MM.1S (cell line): ENCODE measurements at regions not wholly inside any gene's neighbourhood (a gene's known extent, or its start where the extent isn't known, plus 50 kb on each side); places are given as distances from the start of the nearest gene placed in this dataset.
"Not testable (repeated sequence)": the region's sequence is repeated elsewhere in the genome, so short reads cannot be mapped to it uniquely, and the experiment has no call there.

Source experiments
- DNase-seq: peaks from one replicate; pipeline ENCODE4 v3.0.0-alpha.2; 2015
- H2AFZ ChIP-seq: fragments of 300-600 bp; sonication (generic); 2 replicates; pipeline ENCODE4 v1.6.0; 2016; ENCODE audit warnings: antibody characterized with exemption, low read length
- H3F3A ChIP-seq: fragments of 300-600 bp; sonication (generic); 2 replicates; pipeline ENCODE4 v1.6.1; 2016; ENCODE audit warnings: mild to moderate bottlenecking, antibody characterized with exemption, low read length, moderate library complexity, mixed read lengths; ENCODE audit not compliant: insufficient read depth
- H3K27ac ChIP-seq: fragments of 300-600 bp; sonication (generic); 2 replicates; pipeline ENCODE4 v1.5.1; 2016; ENCODE audit warnings: mild to moderate bottlenecking, low read length
- H3K27me3 ChIP-seq: fragments of 300-600 bp; sonication (generic); replicated peaks from 2 replicates; pipeline ENCODE4 v1.6.0; 2016; ENCODE audit warnings: low read length; ENCODE audit not compliant: insufficient read depth
- H3K36me3 ChIP-seq: fragments of 300-600 bp; sonication (generic); replicated peaks from 2 replicates; pipeline ENCODE4 v1.6.1; 2016; ENCODE audit warnings: mild to moderate bottlenecking, low read length, mixed read lengths; ENCODE audit not compliant: insufficient read depth
- H3K4me1 ChIP-seq: fragments of 300-600 bp; sonication (generic); 2 replicates; pipeline ENCODE4 v1.6.1; 2016; ENCODE audit warnings: low read length, mixed read lengths
- H3K4me2 ChIP-seq: fragments of 300-600 bp; sonication (generic); 2 replicates; pipeline ENCODE4 v1.6.0; 2016; ENCODE audit warnings: low read depth, low read length
- H3K4me3 ChIP-seq: fragments of 300-600 bp; sonication (generic); 2 replicates; pipeline ENCODE4 v1.5.1; 2016; ENCODE audit warnings: low read length, mixed read lengths
- H3K79me2 ChIP-seq: fragments of 300-600 bp; sonication (generic); 2 replicates; pipeline ENCODE4 v1.6.1; 2016; ENCODE audit warnings: mixed run types, low read length, mixed read lengths
- H3K9ac ChIP-seq: fragments of 300-600 bp; sonication (generic); 2 replicates; pipeline ENCODE4 v1.6.1; 2016; ENCODE audit warnings: low read length, mixed read lengths
- H3K9me2 ChIP-seq: fragments of 300-600 bp; sonication (generic); replicated peaks from 2 replicates; pipeline ENCODE4 v1.6.1; 2016; ENCODE audit warnings: mild to moderate bottlenecking, low read length, mixed read lengths; ENCODE audit not compliant: insufficient read depth
- H3K9me3 ChIP-seq: fragments of 300-600 bp; sonication (generic); replicated peaks from 2 replicates; pipeline ENCODE4 v1.6.1; 2016; ENCODE audit warnings: mild to moderate bottlenecking, low read length, mixed read lengths; ENCODE audit not compliant: insufficient read depth
- H4K20me1 ChIP-seq: fragments of 300-600 bp; sonication (generic); 2 replicates; pipeline ENCODE4 v1.6.1; 2016; ENCODE audit warnings: mild to moderate bottlenecking, low read length, moderate library complexity, mixed read lengths; ENCODE audit not compliant: insufficient read depth
- EZH2 ChIP-seq: fragments of 300-600 bp; sonication (generic); optimal IDR thresholded peaks from 2 replicates; pipeline ENCODE3; 2017; ENCODE audit warnings: low read depth, mild to moderate bottlenecking, antibody characterized with exemption, low read length, mixed read lengths
- EZH2phosphoT487 ChIP-seq: fragments of 300-600 bp; sonication (generic); IDR thresholded peaks from 2 replicates; pipeline ENCODE4 v1.6.1; 2018; ENCODE audit warnings: antibody characterized with exemption, low read length
- TF ChIP-seq, protein P1 (sequence below): fragments of 300-600 bp; sonication (generic); IDR thresholded peaks from 2 replicates; pipeline ENCODE4 v1.5.1; 2016; ENCODE audit warnings: antibody characterized with exemption, low read length, mixed read lengths

DNA sequence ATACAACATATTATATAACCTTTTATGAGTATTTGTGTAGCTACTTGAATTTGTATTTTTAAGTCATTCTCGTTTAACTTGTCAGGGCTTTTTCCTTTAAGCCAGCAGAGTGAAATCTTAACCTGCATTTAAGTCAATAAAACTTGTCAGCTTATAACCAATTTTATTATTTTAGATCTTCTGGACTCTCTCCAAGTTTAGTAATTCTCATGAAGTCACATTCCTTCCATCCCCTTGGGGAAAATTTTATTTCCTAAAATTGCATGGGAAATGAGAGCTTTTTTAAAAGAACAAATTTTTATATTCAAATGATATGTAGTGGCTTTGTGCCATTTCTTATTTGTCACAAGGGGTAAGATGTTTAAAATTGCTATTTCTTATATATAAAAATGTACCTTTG is 74.0 kb downstream of the SEPTIN7 start:
- Histone ChIP-seq H3K9me3 (no peaks in the 10 kb centered on the region), H3K79me2 (0 out of 2 replicates have a peak, but pooled peaks cover 6% of the 10 kb centered on the region), H2AFZ (no peak overlapping the region), H3K27ac (no peak overlapping the region), H3K9me2 (no peaks in the 10 kb centered on the region), H3K27me3 (no peaks in the 10 kb centered on the region), H3K4me2 (no peak overlapping the region), H3F3A (no peaks in the 10 kb centered on the region), H3K4me1 (no peaks in the 10 kb centered on the region), H3K36me3 (no peaks in the 10 kb centered on the region; the same call in 1 of the 2 replicates), H4K20me1 (no peaks in the 10 kb centered on the region), H3K9ac (no peak overlapping the region), H3K4me3 (no peak overlapping the region)
- TF ChIP-seq, protein P1, sequence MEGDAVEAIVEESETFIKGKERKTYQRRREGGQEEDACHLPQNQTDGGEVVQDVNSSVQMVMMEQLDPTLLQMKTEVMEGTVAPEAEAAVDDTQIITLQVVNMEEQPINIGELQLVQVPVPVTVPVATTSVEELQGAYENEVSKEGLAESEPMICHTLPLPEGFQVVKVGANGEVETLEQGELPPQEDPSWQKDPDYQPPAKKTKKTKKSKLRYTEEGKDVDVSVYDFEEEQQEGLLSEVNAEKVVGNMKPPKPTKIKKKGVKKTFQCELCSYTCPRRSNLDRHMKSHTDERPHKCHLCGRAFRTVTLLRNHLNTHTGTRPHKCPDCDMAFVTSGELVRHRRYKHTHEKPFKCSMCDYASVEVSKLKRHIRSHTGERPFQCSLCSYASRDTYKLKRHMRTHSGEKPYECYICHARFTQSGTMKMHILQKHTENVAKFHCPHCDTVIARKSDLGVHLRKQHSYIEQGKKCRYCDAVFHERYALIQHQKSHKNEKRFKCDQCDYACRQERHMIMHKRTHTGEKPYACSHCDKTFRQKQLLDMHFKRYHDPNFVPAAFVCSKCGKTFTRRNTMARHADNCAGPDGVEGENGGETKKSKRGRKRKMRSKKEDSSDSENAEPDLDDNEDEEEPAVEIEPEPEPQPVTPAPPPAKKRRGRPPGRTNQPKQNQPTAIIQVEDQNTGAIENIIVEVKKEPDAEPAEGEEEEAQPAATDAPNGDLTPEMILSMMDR = no peak
- TF ChIP-seq EZH2phosphoT487 (no peak), EZH2 (no peak)
- DNase-seq = no peak

GRCh38 chr7:35875292-35875691 is 74.4 kb downstream of the SEPTIN7 start:
- Histone ChIP-seq H3K9me2 (no peaks in the 10 kb centered on the region), H3K79me2 (0 out of 2 replicates have a peak, but pooled peaks cover 2% of the 10 kb centered on the region), H2AFZ (no peak overlapping the region), H4K20me1 (no peaks in the 10 kb centered on the region), H3K9ac (no peak overlapping the region), H3K4me1 (no peaks in the 10 kb centered on the region), H3K36me3 (no peaks in the 10 kb centered on the region; the same call in 1 of the 2 replicates), H3K4me2 (no peak overlapping the region), H3K4me3 (no peak overlapping the region), H3K27me3 (no peaks in the 10 kb centered on the region), H3K9me3 (no peaks in the 10 kb centered on the region), H3F3A (no peaks in the 10 kb centered on the region), H3K27ac (no peak overlapping the region)
- TF ChIP-seq EZH2 = no peak
- TF ChIP-seq, protein P1 = no peak
- no peak for TF ChIP-seq EZH2phosphoT487
- DNase-seq = no peak

GRCh38 chr7:35878351-35878750 is 77.5 kb downstream of the SEPTIN7 start:
- Histone ChIP-seq H3K9me2 (no peaks in the 10 kb centered on the region), H3K9me3 (no peaks in the 10 kb centered on the region), H3K36me3 (peaks cover 5% of the 10 kb centered on the region; the same call in 1 of the 2 replicates), H3K27ac (no peak overlapping the region), H3K4me3 (no peak overlapping the region), H3K4me2 (no peak overlapping the region), H4K20me1 (no peaks in the 10 kb centered on the region), H2AFZ (no peak overlapping the region), H3K4me1 (no peaks in the 10 kb centered on the region), H3K9ac (no peak overlapping the region), H3K79me2 (no peaks in the 10 kb centered on the region), H3F3A (no peaks in the 10 kb centered on the region), H3K27me3 (no peaks in the 10 kb centered on the region)
- no peak for TF ChIP-seq EZH2phosphoT487
- TF ChIP-seq, protein P1 = no peak
- TF ChIP-seq EZH2 = no peak
- DNase-seq = no peak

DNA sequence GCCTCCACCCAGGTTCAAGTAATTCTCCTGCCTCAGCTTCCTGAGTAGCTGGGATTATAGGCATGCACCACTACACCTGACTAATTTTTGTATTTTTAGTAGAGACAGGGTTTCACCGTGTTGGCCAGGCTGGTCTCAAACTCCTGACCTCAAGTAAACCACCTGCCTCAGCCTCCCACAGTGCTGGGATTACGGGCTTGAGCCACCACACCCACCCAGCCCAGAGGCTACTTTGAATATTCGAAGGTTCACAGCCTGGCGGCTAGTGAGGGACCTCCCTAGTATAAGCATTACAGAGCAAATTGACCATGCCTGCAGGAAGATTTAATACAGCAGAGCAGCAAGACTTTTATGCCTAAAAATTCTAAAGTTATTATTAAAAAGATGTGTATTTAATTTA is 86.6 kb downstream of the SEPTIN7 start:
- not testable (repeated sequence) for H3K27me3 ChIP-seq, H2AFZ ChIP-seq, H3F3A ChIP-seq, H3K27ac ChIP-seq, H4K20me1 ChIP-seq, H3K9me2 ChIP-seq, H3K9me3 ChIP-seq, H3K4me3 ChIP-seq, H3K36me3 ChIP-seq, DNase-seq, H3K9ac ChIP-seq, H3K79me2 ChIP-seq, H3K4me2 ChIP-seq
- peaks cover 12% of the 10 kb centered on the region for H3K4me1 ChIP-seq
